ENCODE measurements at regions not wholly inside any gene's neighbourhood (a gene's known extent, or its start where the extent isn't known, plus 50 kb on each side); places are given as distances from the start of the nearest gene placed in this dataset.

DNA sequence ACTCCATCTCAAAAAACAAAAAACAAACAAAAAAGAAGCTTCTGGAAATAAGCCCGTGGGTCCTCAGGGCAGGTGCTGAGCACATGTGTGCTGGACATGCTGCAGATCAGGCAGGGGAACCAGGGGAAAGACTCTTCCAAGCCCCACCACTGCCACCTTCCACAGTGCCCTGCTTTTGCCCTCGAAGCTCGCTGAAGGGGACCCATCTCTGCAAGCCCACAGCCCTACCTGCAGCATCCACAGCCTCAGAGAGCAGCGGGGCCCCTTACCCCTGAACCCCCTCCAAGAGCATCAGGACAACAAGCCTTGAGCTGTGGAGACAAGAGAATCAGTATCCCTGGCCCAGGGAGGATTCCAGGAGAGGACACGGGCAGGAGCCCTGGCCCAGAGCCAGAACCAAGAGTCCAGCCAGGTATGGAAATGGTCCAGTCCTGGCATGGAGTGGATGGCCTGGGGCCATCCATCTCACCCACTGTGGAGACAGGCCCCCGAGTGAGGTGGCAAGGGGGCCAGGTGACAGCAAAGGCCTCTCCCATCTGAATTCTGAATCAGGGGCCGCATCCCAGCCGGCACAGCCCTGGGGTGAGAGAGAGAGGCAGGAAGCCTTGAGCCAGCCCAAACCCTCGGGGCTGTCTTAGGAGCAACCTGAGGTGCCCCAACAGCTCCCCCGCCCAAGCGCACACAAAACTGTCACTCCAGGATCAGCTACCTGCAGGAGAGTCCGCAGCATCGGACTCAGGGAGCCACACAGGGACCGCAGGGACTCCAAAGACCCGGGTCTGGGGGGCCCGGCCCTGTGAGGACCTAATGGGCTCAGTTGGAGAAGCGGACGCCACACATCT lies 51.8 kb upstream of the TPM4 start:
- TF ChIP-seq, protein P1, sequence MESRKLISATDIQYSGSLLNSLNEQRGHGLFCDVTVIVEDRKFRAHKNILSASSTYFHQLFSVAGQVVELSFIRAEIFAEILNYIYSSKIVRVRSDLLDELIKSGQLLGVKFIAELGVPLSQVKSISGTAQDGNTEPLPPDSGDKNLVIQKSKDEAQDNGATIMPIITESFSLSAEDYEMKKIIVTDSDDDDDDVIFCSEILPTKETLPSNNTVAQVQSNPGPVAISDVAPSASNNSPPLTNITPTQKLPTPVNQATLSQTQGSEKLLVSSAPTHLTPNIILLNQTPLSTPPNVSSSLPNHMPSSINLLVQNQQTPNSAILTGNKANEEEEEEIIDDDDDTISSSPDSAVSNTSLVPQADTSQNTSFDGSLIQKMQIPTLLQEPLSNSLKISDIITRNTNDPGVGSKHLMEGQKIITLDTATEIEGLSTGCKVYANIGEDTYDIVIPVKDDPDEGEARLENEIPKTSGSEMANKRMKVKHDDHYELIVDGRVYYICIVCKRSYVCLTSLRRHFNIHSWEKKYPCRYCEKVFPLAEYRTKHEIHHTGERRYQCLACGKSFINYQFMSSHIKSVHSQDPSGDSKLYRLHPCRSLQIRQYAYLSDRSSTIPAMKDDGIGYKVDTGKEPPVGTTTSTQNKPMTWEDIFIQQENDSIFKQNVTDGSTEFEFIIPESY (IDR thresholded peaks at IDR 0.05; ENCODE audit: extremely low read depth, insufficient replicate concordance, low read length): no peak
- TF ChIP-seq EZH2 (IDR thresholded peaks at IDR 0.05): no peak
- TF ChIP-seq POLR2A (IDR thresholded peaks at IDR 0.05; ENCODE audit: borderline replicate concordance, extremely low read depth, insufficient read depth, insufficient read length): no peak
- TF ChIP-seq RAD21 (IDR thresholded peaks at IDR 0.05; ENCODE audit: low read depth): no peak
- no peak for TF ChIP-seq ZNF274 (IDR thresholded peaks at IDR 0.05; ENCODE audit: low read depth, low read length)

All from HCT116 (cell line).